ENCODE measurements at regions not wholly inside any gene's neighbourhood (a gene's known extent, or its start where the extent isn't known, plus 50 kb on each side); places are given as distances from the start of the nearest gene placed in this dataset.
"Not testable (repeated sequence)": the region's sequence is repeated elsewhere in the genome, so short reads cannot be mapped to it uniquely, and the experiment has no call there.

DNA sequence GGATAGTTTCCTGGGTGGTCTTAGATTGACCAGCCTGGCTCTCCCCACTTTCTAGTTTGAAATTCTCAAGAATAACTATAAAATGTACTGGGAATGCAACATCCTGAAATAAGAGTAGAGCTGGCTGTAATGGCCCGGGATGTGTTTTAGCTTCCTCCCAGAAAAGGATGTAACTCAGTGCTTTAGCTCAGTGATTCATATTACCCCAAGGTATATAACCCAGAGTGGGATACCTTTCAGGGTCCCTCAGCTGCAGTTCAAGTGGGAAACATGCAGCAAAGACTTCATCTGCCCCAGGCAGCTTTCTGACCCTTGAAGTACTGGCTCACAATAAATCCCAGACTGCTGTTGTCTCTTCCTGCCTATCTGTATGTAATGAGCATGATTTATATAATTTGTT is 666.7 kb upstream of the KCND2 start:
- DNase-seq = no peak
- CTCF ChIA-PET = interaction anchor here (0.6 kb wide), 1 partner anchor 1991 kb away, joined by 3 read pairs; no protein-coding TSS in a partner anchor
- Mint-ChIP-seq H3K27me3 (no peaks in the 10 kb centered on the region), H3K9me3 (peaks cover 8% of the 10 kb centered on the region), H3K27ac (no peak overlapping the region), H3K4me1 (no peaks in the 10 kb centered on the region), H3K4me3 (no peak overlapping the region), H3K36me3 (no peaks in the 10 kb centered on the region)

DNA sequence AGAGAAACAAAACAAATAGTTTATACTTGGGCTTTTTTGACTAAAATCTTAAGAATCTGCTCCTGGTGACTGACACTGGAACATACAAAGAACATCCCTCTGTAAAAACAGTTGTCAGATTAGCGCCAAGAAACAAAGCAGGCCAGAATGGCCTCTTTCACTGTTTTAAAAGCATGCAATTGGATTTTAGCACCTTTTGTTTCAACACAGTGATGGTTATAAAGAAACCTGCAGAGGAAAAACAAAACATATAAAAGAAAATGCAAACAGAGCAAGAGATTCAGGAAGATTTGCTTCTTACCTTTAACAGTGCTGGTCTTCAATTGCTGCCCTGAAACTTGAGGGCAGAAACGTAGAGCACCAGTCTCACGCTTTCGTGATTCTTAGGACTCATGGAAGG is 652.2 kb upstream of the KCND2 start:
- H3K4me3 Mint-ChIP-seq = no peak overlapping the region
- no peaks in the 10 kb centered on the region for H3K36me3 Mint-ChIP-seq
- CTCF ChIA-PET = no interaction called here
- no peak for DNase-seq
- no peaks in the 10 kb centered on the region for H3K27me3 Mint-ChIP-seq
- H3K4me1 Mint-ChIP-seq = no peaks in the 10 kb centered on the region
- peaks cover 11% of the 10 kb centered on the region for H3K9me3 Mint-ChIP-seq
- H3K27ac Mint-ChIP-seq = no peak overlapping the region

DNA sequence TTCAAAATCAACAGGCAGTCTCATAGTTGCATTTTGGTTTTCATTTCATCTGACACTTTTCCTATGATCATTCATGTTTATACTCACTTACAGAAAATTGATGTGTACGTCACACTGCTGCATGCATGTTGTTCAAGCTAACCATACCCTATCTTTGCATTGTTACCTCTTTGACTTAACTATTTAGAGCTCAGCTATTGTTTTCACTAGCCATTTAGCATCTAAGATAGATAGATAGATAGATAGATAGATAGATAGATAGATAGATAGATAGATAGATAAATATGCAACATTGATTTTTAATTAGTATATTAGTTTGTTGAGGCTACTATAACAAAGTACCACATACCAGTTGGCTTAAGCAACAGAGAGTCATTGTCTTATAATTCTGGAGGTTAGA is 649.5 kb upstream of the KCND2 start:
- no peaks in the 10 kb centered on the region for H3K4me1 Mint-ChIP-seq
- H3K36me3 Mint-ChIP-seq = no peaks in the 10 kb centered on the region
- peaks cover 4% of the 10 kb centered on the region for H3K9me3 Mint-ChIP-seq
- no peak overlapping the region for H3K27ac Mint-ChIP-seq
- DNase-seq = no peak
- H3K4me3 Mint-ChIP-seq = no peak overlapping the region
- CTCF ChIA-PET = no interaction called here
- H3K27me3 Mint-ChIP-seq = no peaks in the 10 kb centered on the region

DNA sequence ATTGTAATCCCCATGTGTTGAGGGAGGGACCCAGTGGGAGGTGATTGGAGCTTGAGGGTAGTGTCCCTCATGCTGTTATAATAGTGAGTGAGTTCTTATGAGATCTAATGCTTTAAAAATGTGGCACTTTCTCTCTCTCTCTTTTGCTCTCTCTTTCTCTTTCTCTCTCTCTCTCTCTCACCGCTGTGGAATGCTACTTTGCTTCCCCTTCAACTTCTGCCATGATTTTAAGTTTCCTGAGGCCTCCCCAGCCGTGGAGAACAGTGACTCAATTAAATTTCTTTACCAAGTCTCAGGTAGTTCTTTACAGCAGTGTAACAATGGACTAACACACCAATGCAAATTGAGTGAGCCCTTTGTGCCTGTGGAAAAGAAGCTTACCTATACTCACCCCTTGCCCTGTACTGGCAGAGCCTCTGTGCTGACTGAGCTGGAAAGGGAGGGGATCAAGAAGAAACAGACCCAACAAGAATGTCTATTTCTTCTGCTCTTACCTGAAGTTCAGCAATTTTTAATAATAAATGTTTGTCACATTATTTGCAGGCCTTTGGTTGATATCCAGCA is 642.5 kb upstream of the KCND2 start:
- no peaks in the 10 kb centered on the region for H3K27me3 Mint-ChIP-seq
- no peak for DNase-seq
- CTCF ChIA-PET = no interaction called here
- H3K9me3 Mint-ChIP-seq = no peaks in the 10 kb centered on the region
- no peak overlapping the region for H3K27ac Mint-ChIP-seq
- no peaks in the 10 kb centered on the region for H3K36me3 Mint-ChIP-seq
- no peak overlapping the region for H3K4me3 Mint-ChIP-seq
- H3K4me1 Mint-ChIP-seq = no peaks in the 10 kb centered on the region

DNA sequence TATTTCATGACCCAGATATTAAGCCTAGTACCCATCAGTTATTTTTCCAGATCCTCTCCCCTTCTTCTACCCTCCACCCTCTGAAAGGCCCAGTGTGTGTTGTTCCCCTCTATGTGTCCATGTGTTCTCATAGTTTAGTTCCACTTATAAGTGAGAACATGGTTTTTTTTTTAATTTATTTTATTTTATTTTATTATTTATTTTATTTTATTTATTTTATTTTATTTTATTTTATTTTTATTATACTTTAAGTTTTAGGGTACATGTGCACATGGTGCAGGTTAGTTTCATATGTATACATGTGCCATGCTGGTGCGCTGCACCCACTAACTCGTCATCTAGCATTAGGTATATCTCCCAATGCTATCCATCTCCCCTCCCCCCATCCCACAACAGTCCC is 639.2 kb upstream of the KCND2 start:
- H3K4me3 Mint-ChIP-seq, H3K27ac Mint-ChIP-seq, DNase-seq, H3K9me3 Mint-ChIP-seq, H3K27me3 Mint-ChIP-seq, H3K4me1 Mint-ChIP-seq, H3K36me3 Mint-ChIP-seq, CTCF ChIA-PET: not testable (repeated sequence)

DNA sequence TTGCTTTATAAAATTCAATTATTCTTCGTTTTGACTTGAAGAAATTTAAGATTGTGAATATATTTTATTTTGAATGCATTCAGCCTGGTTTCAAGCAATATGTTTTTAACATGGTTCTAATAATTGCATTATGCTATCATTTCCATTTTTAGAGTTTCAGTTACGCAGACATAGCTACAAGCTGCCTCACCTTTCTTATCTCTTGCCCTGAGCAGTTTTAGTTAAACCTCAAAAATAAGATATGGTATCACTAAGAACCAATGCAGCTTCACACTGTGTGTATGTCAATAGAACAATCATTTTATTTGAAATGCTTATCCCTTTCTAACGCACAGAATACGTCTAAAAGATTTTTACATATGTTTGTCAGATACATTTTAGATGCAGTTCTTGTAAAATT is 632.6 kb upstream of the KCND2 start:
- Mint-ChIP-seq H3K4me3 (no peak overlapping the region), H3K27ac (no peak overlapping the region), H3K36me3 (no peaks in the 10 kb centered on the region), H3K4me1 (no peaks in the 10 kb centered on the region), H3K27me3 (no peaks in the 10 kb centered on the region), H3K9me3 (peaks cover 15% of the 10 kb centered on the region)
- DNase-seq = no peak
- CTCF ChIA-PET = no interaction called here

DNA sequence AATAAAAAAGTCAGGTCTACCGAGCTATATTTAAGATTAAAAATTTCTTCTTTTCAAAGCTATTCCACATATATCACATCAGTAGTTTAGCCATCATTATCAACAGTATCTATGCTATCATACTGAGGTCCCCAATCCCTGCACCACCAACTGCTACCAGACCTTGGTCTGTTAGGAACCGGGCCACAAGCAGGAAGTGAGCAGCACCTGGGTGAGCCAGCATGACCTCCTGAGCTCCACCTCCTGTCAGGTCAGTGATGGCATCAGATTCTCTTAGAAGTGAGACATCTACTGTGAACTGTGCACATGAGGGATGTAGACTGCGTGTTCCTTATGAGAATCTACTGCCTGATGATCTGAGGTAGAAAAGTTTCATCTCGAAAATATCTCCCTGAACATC is 632.1 kb upstream of the KCND2 start:
- no peaks in the 10 kb centered on the region for H3K4me1 Mint-ChIP-seq
- H3K36me3 Mint-ChIP-seq = no peaks in the 10 kb centered on the region
- no peak overlapping the region for H3K27ac Mint-ChIP-seq
- H3K9me3 Mint-ChIP-seq = peaks cover 16% of the 10 kb centered on the region
- no peak overlapping the region for H3K4me3 Mint-ChIP-seq
- CTCF ChIA-PET = interaction anchor here (0.6 kb wide), 1 partner anchor 1165 kb away, joined by 3 read pairs; no protein-coding TSS in a partner anchor
- no peaks in the 10 kb centered on the region for H3K27me3 Mint-ChIP-seq
- no peak for DNase-seq

DNA sequence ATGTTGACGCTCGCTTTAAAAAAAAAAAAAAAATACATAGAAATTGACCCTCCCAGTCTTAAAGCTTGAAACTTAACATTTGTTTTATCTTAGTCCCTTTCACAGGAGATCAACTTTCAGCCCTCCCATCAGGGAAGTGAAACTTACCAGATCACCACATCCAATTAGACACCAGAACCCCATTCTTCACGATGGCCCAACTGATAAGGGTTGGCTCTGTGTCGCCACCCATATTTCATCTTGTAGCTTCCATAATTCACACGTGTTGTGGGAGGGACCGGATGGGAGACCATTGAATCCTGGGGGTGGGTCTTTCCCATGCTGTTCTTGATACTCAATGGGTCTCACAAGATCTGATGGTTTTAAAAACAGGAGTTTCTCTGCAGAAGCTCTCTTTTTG is 629.4 kb upstream of the KCND2 start:
- Mint-ChIP-seq H3K36me3 (no peaks in the 10 kb centered on the region), H3K9me3 (peaks cover 12% of the 10 kb centered on the region), H3K27me3 (no peaks in the 10 kb centered on the region), H3K4me1 (no peaks in the 10 kb centered on the region), H3K27ac (no peak overlapping the region), H3K4me3 (no peak overlapping the region)
- DNase-seq = no peak
- CTCF ChIA-PET = no interaction called here

DNA sequence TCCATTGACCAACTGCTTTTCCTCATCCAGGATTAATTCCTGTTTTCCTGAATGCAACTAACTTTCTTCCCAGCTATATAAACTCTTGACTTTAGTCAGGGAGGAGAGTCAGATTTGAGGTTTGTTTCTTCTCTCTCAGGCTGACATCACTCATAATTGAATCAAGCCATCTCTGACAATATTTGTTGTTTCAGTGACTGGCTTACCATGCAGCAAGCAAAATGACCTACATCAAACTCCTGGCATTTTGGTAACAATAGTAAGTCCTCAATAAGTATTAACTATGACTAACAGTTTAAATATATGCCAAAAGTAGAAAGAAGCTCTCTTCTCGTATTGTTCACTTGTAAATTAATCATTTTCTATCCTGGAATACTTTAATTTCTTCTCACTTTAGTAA is 625.7 kb upstream of the KCND2 start:
- Mint-ChIP-seq H3K27me3 (no peaks in the 10 kb centered on the region), H3K9me3 (peaks cover 15% of the 10 kb centered on the region), H3K36me3 (no peaks in the 10 kb centered on the region), H3K4me1 (no peaks in the 10 kb centered on the region), H3K4me3 (no peak overlapping the region), H3K27ac (no peak overlapping the region)
- no peak for DNase-seq
- CTCF ChIA-PET = no interaction called here

DNA sequence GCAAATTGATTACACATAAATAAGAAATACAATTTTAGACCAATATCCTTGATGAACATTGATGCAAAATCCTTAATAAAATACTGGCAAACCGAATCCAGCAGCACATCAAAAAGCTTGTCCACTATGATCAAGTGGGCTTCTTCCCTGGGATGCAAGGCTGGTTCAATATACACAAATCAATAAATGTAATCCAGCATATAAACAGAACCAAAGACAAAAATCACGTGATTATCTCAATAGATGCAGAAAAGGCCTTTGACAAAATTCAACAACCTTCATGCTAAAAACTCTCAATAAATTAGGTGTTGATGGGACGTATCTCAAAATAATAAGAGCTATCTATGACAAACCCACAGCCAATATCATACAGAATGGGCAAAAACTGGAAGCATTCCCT is 624.2 kb upstream of the KCND2 start:
- H3K27me3 Mint-ChIP-seq, H3K36me3 Mint-ChIP-seq, H3K4me1 Mint-ChIP-seq, DNase-seq, CTCF ChIA-PET, H3K27ac Mint-ChIP-seq, H3K4me3 Mint-ChIP-seq: not testable (repeated sequence)
- peaks cover 11% of the 10 kb centered on the region for H3K9me3 Mint-ChIP-seq

DNA sequence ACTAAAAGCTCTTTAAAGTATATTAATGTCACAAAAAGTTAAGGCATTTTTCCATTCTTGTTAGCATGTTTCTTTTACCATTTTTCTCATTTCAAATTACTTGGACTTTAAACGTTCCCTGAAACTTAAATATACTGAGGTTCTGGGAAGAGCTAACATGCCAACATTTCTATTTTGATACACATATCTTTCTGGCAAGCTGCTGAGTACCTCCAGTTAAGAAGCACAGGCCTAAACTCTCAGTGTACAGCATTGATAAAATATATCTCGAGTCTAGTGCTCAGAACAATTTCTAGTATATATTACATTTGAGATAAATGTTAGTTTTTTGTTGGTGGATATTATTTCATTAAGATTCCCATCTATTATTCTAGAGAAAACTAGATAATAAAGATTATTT is 612.9 kb upstream of the KCND2 start:
- Mint-ChIP-seq H3K27ac (no peak overlapping the region), H3K9me3 (peaks cover 2% of the 10 kb centered on the region), H3K4me1 (no peaks in the 10 kb centered on the region), H3K27me3 (no peaks in the 10 kb centered on the region), H3K4me3 (no peak overlapping the region), H3K36me3 (no peaks in the 10 kb centered on the region)
- DNase-seq = no peak
- CTCF ChIA-PET = no interaction called here

DNA sequence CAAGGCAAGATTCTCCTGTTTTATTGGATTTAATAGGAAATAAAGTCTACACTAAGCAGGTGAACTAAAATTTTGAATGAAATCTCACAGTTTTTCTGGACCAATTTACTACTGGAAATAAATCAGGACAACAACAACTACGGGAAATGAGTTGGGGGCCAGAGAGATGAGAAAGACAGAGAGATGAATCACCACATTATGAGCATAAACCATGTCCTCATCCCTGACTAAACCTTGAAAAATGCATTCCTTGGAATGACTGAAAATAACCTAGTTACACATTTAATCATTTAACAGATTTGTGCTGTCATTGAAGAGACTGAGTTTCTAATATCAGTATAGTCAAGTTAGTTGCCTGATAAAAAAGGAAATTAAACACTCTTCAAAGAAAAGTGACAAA is 608.4 kb upstream of the KCND2 start:
- Mint-ChIP-seq H3K4me1 (no peaks in the 10 kb centered on the region), H3K4me3 (no peak overlapping the region), H3K27ac (no peak overlapping the region), H3K36me3 (no peaks in the 10 kb centered on the region), H3K27me3 (no peaks in the 10 kb centered on the region), H3K9me3 (peaks cover 5% of the 10 kb centered on the region)
- CTCF ChIA-PET = no interaction called here
- no peak for DNase-seq

DNA sequence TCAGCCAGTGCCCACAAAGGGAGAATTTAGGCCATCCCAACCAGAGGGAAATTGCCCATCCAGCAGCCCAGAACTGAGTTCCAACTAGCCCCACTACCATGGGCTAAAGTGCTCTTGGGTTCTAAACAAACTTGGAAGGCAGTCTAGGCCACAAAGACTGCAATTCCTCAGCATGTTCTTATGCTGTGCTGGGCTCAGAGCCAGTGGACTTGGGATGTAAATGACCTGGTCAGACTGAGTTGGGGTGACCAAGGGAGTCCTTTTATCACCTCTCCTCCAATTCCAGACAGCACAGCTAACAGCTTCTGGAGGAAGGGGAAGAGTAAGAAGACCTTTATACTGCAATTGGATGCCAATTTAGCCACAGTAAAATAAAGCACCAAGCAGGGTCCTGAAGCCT is 607.2 kb upstream of the KCND2 start:
- peaks cover 7% of the 10 kb centered on the region for H3K9me3 Mint-ChIP-seq
- no peak overlapping the region for H3K4me3 Mint-ChIP-seq
- H3K27me3 Mint-ChIP-seq = no peaks in the 10 kb centered on the region
- CTCF ChIA-PET = no interaction called here
- DNase-seq = no peak
- H3K27ac Mint-ChIP-seq = no peak overlapping the region
- H3K4me1 Mint-ChIP-seq = no peaks in the 10 kb centered on the region
- no peaks in the 10 kb centered on the region for H3K36me3 Mint-ChIP-seq

DNA sequence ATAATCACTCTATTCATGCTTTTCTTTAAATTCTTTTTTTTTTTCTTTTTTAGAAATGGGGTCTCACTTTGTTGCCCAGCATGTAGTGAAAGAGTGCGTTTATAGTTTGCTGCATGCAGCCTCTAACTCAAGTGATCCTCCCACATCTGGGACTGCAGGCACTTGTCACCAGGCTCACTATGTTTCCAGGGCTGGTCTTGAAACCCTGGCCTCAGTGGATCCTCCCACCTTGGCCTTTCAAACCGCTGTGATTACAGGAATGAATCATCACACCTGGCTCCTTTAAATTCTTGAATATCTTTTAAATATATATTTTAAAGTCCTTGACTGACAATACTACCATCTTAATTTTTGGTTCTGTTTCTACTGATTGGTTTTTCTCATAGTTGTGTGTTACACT is 591.6 kb upstream of the KCND2 start:
- no peaks in the 10 kb centered on the region for H3K4me1 Mint-ChIP-seq
- H3K9me3 Mint-ChIP-seq = peaks cover 2% of the 10 kb centered on the region
- no peak for DNase-seq
- no peaks in the 10 kb centered on the region for H3K27me3 Mint-ChIP-seq
- CTCF ChIA-PET = no interaction called here
- H3K4me3 Mint-ChIP-seq = no peak overlapping the region
- H3K27ac Mint-ChIP-seq = no peak overlapping the region
- H3K36me3 Mint-ChIP-seq = no peaks in the 10 kb centered on the region

DNA sequence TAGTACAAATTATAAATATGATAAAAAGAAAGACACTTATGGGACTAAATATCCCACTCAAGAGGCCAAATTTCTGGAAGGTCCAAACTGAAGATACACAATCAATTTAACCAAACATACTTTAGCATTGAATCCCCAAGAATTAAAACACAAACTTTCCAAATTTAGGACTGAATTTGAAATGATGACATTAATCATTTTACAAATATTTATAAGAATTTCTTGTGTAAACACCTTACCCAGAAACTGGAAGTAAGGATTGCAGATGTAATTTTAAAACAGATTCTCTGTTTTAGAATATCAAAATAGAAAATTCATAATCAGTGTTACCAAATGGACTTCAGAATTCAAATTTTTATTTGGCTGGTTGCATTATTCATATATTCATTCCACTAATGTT is 588.2 kb upstream of the KCND2 start:
- Mint-ChIP-seq H3K9me3 (peaks cover 3% of the 10 kb centered on the region), H3K36me3 (no peaks in the 10 kb centered on the region), H3K4me3 (no peak overlapping the region), H3K27me3 (no peaks in the 10 kb centered on the region), H3K4me1 (no peaks in the 10 kb centered on the region), H3K27ac (no peak overlapping the region)
- no peak for DNase-seq
- CTCF ChIA-PET = no interaction called here

DNA sequence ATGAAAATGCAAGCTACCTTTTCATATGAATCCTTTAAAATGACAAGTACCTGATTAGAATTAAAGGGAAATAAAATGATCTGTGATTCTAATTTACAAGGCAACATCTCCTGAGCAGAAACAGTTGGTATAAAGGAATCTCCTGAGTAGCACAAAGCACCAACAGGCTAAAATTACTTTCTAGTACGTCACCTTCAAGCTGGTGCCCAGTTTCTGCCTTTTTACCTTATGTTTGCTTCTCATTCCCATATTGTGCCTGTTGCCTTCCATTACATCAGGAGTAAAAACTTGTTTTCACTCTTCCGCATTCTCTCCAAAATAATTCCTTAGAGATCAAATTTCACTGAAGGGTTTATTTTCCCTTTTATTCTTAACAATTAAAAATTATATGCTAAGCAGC is 587.1 kb upstream of the KCND2 start:
- Mint-ChIP-seq H3K27me3 (no peaks in the 10 kb centered on the region), H3K4me1 (no peaks in the 10 kb centered on the region), H3K4me3 (no peak overlapping the region), H3K36me3 (no peaks in the 10 kb centered on the region), H3K27ac (no peak overlapping the region), H3K9me3 (peaks cover 3% of the 10 kb centered on the region)
- DNase-seq = no peak
- CTCF ChIA-PET = no interaction called here

Measured in activated naive CD4-positive, alpha-beta T cell treated with anti-CD3 and anti-CD28 coated beads, Interleukin-2, amount 10 ng/mL, durations not matched to agents 7 days and 5 days (primary cell).